Esophagus muscularis mucosa (tissue), 4 donors: ENCODE measurements at regions not wholly inside any gene's neighbourhood (a gene's known extent, or its start where the extent isn't known, plus 50 kb on each side); places are given as distances from the start of the nearest gene placed in this dataset.

Source experiments
- CTCF ChIP-seq, 3 experiments: fragments of 200-600 bp in 2 of 3; fragments of 450-650 bp in 1 of 3; sonication (generic) in 2 of 3; IDR thresholded peaks; one replicate each; pipeline ENCODE4 v1.5.1; 2017 to 2019; ENCODE audit warnings: antibody characterized with exemption in 3 of 3, mild to moderate bottlenecking in 2 of 3, moderate library complexity in 1 of 3
- EP300 ChIP-seq: sonication (generic); formaldehyde crosslinking; IDR thresholded peaks from one replicate; pipeline ENCODE4 v1.6.1; 2017; ENCODE audit warnings: antibody characterized with exemption
- POLR2A ChIP-seq: fragments of 450-650 bp; IDR thresholded peaks from one replicate; pipeline ENCODE4 v1.6.1; 2017; ENCODE audit warnings: antibody characterized with exemption, moderate library complexity, mild to moderate bottlenecking, low read depth
- POLR2AphosphoS5 ChIP-seq, 2 donors: sonication (generic); formaldehyde crosslinking; IDR thresholded peaks; one replicate each; pipeline ENCODE4 v1.6.1; 2017; ENCODE audit warnings: antibody characterized with exemption in 2 of 2

DNA sequence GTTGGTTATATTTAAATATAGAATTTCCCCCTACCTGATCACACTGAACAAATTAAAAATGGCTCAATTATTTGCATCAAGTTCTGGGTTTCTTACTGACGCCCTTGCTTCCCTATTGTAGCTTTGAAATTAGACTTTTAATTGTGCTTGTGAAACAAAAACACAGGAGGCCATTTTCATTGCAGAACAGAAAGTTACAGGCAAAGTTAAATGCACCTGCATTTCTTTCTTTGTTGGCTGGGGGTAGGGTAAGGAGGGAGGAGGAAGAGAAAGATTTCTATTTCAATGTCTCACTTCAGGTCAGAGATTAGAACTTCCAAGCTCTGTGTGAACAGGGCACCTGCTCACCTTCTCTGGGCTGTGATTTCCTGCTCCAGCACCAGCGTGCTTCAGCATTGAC is 199.6 kb downstream of the BCL11A start:
- TF ChIP-seq CTCF (IDR thresholded peaks at IDR 0.05), result no peak
- TF ChIP-seq POLR2A, result no peak
- TF ChIP-seq EP300, result no peak
- TF ChIP-seq POLR2AphosphoS5 (IDR thresholded peaks at IDR 0.05), result no peak
